ENCODE measurements at regions not wholly inside any gene's neighbourhood (a gene's known extent, or its start where the extent isn't known, plus 50 kb on each side); places are given as distances from the start of the nearest gene placed in this dataset.

DNA sequence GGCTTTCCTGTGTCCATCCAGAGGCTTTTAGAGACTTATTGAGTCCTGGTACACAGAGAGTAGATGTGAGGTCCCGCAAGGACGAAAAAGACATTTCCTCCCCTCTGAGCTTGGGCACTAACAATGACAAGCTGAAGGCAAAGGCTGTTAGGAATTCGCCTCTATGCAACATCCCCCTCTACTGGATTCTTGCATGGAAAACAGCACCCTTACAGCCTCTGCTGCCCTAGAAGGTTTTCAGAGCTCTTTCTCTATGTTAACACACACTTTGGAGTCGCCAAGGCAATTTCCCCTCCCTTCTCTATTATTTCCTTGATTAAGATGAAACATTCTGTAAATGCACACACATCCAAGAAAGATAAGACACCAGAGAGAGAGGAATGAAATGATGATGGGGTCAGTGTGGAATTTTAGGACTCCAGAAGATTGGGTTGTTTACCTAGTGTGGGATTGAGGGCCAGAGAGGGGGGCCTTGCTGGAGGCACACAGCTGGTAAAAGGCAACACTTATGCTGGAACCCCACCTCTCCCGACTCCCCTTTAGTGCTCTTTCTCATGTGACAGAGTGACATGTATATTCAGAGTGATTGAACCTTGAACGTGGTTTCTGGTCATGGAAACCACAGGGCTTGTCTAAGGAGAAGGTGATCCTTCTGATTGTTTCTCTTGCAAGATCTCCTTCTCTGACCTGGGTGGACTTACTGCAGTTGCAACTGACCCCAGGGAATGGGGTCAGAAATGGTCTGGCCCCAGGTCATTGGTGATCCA lies 300.7 kb downstream of the CLIC5 start:
- in situ Hi-C loops (cut with MboI; ENCODE audit: low sequenced_read_pairs) = loop anchor here (25.0 kb wide), 2 partner anchors 278 to 1078 kb away; no protein-coding TSS in a partner anchor

DNA sequence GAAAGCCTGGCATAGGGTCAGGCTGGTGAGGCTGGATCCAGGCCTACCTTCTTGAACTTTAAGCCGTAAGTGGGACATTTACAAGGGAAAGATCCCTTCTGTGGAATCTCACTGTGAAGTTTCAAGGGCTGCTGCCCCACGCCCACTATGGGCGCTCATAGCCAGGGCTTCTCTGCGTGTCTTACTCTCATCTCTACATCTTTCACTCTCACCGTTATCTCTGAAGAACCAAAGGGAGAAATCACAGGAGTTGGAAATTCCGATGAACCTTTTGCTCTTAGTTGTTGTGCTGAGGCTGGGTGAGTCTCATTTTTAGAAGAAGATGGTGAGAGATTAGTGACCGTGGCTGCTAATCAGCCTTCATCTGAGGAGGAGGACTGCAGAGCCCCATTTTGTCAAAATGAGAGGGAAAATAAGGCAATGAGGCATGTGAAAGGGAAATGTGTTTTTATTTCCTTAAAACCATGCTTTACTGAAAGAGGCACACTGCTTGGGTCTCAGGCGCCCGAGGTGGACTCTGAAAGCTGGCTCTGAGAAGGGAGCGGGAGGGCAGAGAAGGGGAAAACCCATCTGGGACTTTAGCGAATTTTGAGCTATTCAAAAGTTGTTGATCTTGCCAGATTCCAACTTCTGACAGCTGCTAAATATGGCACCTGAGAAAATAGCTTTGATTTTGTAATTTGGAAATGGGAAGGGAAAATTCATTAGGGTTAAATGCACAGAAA lies 301.5 kb downstream of the CLIC5 start:
- in situ Hi-C loops (cut with MboI; ENCODE audit: low sequenced_read_pairs) = loop anchor here (25.0 kb wide), 2 partner anchors 277 to 1077 kb away; no protein-coding TSS in a partner anchor

All from HL-60/S4 treated with phorbol 12-myristate 13-acetate at 8.2 ng/mL for 4 days and 3 days (cell line).